Liver (tissue), 3 donors: ENCODE measurements at regions not wholly inside any gene's neighbourhood (a gene's known extent, or its start where the extent isn't known, plus 50 kb on each side); places are given as distances from the start of the nearest gene placed in this dataset.

ENCODE experiments used
- FOXA1 ChIP-seq: IDR thresholded peaks from 2 replicates; pipeline ENCODE4 v1.6.1; 2016; ENCODE audit warnings: antibody characterized with exemption
- RXRA ChIP-seq, 2 donors: IDR thresholded peaks; 2 replicates each; pipeline ENCODE4 v1.6.1; 2017 to 2018; ENCODE audit warnings: antibody characterized with exemption in 2 of 2, mild to moderate bottlenecking in 1 of 2
- TF ChIP-seq, protein P1 (sequence below): fragments of 150-350 bp; IDR thresholded peaks from 2 replicates; pipeline ENCODE4 v1.5.1; 2017; ENCODE audit warnings: improper control_type of control experiment, low read depth, low read length; ENCODE audit not compliant: missing input control
- donor health status: healthy.
- donor health status: healthy.

GRCh38 chr5:99771296-99771695 is 763.9 kb upstream of the FAM174A start:
- TF ChIP-seq RXRA (IDR thresholded peaks at IDR 0.05) (no peak), FOXA1 (no peak)
- TF ChIP-seq, protein P1, sequence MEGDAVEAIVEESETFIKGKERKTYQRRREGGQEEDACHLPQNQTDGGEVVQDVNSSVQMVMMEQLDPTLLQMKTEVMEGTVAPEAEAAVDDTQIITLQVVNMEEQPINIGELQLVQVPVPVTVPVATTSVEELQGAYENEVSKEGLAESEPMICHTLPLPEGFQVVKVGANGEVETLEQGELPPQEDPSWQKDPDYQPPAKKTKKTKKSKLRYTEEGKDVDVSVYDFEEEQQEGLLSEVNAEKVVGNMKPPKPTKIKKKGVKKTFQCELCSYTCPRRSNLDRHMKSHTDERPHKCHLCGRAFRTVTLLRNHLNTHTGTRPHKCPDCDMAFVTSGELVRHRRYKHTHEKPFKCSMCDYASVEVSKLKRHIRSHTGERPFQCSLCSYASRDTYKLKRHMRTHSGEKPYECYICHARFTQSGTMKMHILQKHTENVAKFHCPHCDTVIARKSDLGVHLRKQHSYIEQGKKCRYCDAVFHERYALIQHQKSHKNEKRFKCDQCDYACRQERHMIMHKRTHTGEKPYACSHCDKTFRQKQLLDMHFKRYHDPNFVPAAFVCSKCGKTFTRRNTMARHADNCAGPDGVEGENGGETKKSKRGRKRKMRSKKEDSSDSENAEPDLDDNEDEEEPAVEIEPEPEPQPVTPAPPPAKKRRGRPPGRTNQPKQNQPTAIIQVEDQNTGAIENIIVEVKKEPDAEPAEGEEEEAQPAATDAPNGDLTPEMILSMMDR = no peak
